Cardiac muscle cell (in vitro differentiated cells and primary cell): ENCODE measurements at regions not wholly inside any gene's neighbourhood (a gene's known extent, or its start where the extent isn't known, plus 50 kb on each side); places are given as distances from the start of the nearest gene placed in this dataset.
"Not testable (repeated sequence)": the region's sequence is repeated elsewhere in the genome, so short reads cannot be mapped to it uniquely, and the experiment has no call there.

Source experiments
- DNase-seq, 2 donors: peaks; one replicate each; pipeline versions ENCODE4 v3.0.0 to v3.0.0-alpha.2; 2010 to 2017; ENCODE audit warnings: low read depth in 1 of 2, low spot score in 1 of 2
- H3K27ac ChIP-seq: fragments of 200-600 bp; sonication (generic); 2 replicates; pipeline ENCODE4 v1.5.1; 2016
- H3K27me3 ChIP-seq: fragments of 200-600 bp; sonication (generic); 2 replicates; pipeline ENCODE4 v1.6.0; 2016; ENCODE audit warnings: control low read depth
- H3K36me3 ChIP-seq: fragments of 200-600 bp; sonication (generic); 2 replicates; pipeline ENCODE4 v1.5.1; 2016; ENCODE audit warnings: control low read depth
- H3K4me1 ChIP-seq: fragments of 200-600 bp; sonication (generic); 2 replicates; pipeline ENCODE4 v1.8.1; 2017; ENCODE audit warnings: low read depth, mild to moderate bottlenecking, mixed run types
- H3K4me3 ChIP-seq: fragments of 200-600 bp; sonication (generic); 2 replicates; pipeline ENCODE4 v1.5.1; 2016; ENCODE audit warnings: mild to moderate bottlenecking
- H3K9me3 ChIP-seq: fragments of 200-600 bp; sonication (generic); 2 replicates; pipeline ENCODE4 v1.5.1; 2017; ENCODE audit warnings: low read depth, mild to moderate bottlenecking, control low read depth
- TF ChIP-seq, protein P1 (sequence below): IDR thresholded peaks from 2 replicates; pipeline ENCODE4 v1.5.1; 2012; ENCODE audit warnings: low read depth, mild to moderate bottlenecking, low read length

DNA sequence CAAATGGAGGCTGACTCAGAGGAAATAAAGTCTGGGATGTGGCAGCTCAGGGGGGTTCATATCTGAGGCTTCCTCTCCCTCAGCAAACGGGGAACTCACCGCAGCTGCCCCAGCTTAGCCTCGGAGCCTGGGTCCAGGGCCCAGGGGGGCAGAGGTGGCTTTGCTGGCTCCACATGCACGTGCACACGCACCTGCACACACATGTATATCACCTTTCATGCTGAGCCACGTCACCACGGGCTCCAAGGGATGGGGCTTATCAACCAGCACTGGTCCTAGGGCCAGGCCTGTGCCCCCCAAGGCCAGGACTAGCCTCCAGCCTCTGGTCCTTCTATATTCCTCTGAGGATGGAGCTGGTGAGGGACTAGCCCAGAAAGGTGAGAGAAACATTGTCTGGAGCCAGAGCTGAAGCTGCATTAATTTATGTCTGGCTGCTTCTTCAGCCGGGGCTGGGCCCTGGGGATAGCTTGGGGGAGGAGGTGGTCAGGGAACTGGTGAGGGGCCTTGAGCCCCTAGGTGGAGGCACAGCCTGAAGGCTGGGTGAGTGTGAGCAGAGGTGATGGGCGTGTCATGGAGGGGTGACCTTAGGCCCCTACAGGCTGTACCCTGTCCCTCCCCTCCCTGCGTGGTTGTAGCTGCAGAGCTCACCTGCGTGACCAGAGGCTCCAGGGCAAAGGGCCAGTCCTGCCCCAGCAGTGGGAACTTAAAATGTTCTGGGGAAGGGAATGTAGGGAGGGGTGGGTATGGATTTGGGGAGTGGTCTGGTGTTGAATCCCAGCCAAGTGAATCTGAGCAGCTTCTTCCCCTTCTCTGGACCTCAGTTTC, 520.8 kb downstream of the PTPRU start:
- Histone ChIP-seq H3K27ac (no peak overlapping the region), H3K4me3 (no peak overlapping the region), H3K4me1 (no peaks in the 10 kb centered on the region), H3K9me3 (no peaks in the 10 kb centered on the region), H3K27me3 (no peaks in the 10 kb centered on the region), H3K36me3 (no peaks in the 10 kb centered on the region)
- TF ChIP-seq, protein P1, sequence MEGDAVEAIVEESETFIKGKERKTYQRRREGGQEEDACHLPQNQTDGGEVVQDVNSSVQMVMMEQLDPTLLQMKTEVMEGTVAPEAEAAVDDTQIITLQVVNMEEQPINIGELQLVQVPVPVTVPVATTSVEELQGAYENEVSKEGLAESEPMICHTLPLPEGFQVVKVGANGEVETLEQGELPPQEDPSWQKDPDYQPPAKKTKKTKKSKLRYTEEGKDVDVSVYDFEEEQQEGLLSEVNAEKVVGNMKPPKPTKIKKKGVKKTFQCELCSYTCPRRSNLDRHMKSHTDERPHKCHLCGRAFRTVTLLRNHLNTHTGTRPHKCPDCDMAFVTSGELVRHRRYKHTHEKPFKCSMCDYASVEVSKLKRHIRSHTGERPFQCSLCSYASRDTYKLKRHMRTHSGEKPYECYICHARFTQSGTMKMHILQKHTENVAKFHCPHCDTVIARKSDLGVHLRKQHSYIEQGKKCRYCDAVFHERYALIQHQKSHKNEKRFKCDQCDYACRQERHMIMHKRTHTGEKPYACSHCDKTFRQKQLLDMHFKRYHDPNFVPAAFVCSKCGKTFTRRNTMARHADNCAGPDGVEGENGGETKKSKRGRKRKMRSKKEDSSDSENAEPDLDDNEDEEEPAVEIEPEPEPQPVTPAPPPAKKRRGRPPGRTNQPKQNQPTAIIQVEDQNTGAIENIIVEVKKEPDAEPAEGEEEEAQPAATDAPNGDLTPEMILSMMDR: no peak
- no peak for DNase-seq

GRCh38 chr1:29756498-29756897, 520.2 kb downstream of the PTPRU start:
- H3K27me3 ChIP-seq: no peaks in the 10 kb centered on the region
- no peaks in the 10 kb centered on the region for H3K9me3 ChIP-seq
- H3K27ac ChIP-seq: no peak overlapping the region
- H3K36me3 ChIP-seq: no peaks in the 10 kb centered on the region
- no peak for DNase-seq
- TF ChIP-seq, protein P1: no peak
- H3K4me3 ChIP-seq: no peak overlapping the region
- no peaks in the 10 kb centered on the region for H3K4me1 ChIP-seq

- no peak overlapping the region for H3K4me3 ChIP-seq
- H3K36me3 ChIP-seq: no peaks in the 10 kb centered on the region
- no peak overlapping the region for H3K27ac ChIP-seq
- no peaks in the 10 kb centered on the region for H3K9me3 ChIP-seq
- no peaks in the 10 kb centered on the region for H3K4me1 ChIP-seq
- TF ChIP-seq, protein P1: no peak
- no peaks in the 10 kb centered on the region for H3K27me3 ChIP-seq
- no peak for DNase-seq
Observed at GRCh38 chr1:29756085-29756484, 519.8 kb downstream of the PTPRU start.

DNA sequence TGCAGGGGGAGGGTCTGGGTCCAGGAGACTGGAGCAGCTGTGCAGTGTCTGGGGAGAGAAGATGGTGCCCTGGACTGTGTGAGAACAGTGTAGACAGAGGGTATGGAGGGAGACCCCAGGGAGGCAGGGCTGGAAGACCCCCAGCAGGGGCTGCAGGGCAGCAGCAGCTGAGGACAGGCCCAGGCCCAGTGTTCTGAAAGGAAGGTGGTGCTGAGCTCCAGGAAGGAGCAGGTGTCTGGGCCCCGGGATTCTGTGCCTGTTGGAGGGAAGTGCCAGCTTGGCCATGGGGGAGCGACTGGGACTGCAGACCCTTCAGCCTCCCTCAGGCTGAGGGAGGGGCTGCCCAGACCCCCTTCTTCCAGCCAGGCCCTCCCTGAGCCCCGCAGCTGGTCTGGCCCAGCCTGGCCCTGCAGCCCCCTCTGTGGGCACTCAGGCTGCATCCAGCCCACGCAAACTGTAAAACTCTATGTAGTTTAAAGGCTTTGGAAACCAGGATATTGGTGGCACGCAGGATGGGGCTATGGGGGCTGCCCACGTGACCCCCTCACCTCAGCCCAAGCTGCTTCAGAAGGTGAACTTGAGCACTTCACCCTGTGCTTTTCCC, 519.2 kb downstream of the PTPRU start:
- H3K4me1 ChIP-seq, H3K4me3 ChIP-seq, DNase-seq, H3K27ac ChIP-seq, H3K36me3 ChIP-seq, H3K27me3 ChIP-seq, H3K9me3 ChIP-seq: not testable (repeated sequence)

- Histone ChIP-seq H3K4me1 (no peaks in the 10 kb centered on the region), H3K36me3 (no peaks in the 10 kb centered on the region), H3K4me3 (no peak overlapping the region), H3K27me3 (no peaks in the 10 kb centered on the region), H3K27ac (no peak overlapping the region), H3K9me3 (no peaks in the 10 kb centered on the region)
- no peak for DNase-seq
- TF ChIP-seq, protein P1: no peak
Observed at GRCh38 chr1:29754573-29755375, 518.5 kb downstream of the PTPRU start.
